ENCODE measurements at regions not wholly inside any gene's neighbourhood (a gene's known extent, or its start where the extent isn't known, plus 50 kb on each side); places are given as distances from the start of the nearest gene placed in this dataset.

DNA sequence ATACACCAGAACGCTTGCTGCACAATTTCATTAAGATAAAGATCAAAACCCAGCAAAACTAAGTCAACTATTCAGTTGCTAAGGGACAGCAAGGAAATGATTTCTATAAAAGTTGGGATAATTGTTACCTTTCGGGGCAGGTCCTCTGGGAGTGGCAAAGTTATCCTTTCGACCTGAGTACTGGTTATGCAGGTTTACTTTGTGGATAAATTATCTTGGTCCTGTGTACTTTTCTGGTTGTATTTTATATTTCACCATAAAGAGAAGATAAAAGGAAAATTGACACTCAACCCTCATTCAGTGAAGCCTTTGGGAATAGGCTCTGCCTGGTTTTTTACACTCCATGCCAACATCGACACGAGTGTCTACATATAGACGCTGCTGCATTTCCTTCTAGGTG is 146.5 kb downstream of the SYK start:
- DNase-seq (ENCODE audit: low read depth) = no peak

DNA sequence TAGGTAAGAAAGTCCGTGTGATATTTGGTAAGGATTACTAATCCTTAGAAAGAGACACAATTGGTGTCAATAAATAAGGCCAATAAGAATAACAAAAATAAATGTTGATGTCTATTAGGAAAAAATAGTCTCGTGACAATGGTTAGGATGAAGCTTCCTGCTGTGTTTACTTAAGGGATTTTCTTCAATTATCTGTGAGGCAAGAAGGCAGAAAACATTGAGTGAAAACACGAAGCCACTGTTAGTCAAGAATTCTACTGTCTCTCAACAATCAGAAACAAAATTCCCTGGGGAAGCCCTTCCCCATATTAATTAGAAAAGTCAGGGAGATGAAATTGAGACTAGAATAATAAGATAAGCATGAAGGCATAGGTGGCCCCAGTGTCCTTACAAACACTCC is 149.0 kb downstream of the SYK start:
- no peak for DNase-seq (ENCODE audit: low read depth)

DNA sequence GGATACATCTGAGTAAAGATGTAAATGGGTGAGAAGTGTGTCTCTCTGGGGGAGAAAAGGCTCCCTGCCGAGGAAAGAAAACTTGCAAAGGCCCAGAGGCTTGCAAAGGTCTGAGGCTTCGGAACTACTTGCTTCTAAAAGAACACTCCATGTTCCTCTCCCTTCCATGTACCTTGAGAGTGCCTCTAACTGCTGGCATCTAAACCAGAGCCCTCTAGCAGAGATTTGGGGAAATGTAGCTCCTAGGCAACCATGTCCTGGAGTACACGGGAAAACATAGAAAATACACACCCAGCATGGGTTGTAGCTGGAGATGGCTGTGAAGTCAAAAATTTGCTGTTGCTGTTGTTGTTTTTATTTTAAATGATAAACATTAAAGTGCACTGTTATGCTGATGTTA is 151.6 kb downstream of the SYK start:
- no peak for DNase-seq (ENCODE audit: low read depth)

DNA sequence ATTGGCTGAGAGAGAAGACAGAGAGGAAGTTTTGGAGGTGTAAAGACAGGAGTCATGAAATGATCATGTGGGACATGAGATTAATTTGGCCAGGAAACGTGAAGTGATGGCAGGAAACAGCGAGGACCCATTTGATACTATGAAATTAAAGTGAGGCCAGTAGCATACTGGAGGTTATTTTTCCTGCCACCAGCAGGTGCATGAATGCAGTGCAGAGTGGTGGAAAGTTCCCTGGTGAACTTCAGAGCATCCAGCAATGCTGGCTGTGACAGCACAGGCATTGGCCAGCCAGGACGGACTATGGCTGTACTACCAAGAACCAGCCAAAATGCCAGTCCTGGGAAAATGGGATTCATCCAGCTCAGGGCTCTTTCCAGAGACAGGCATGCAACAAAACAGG is 152.2 kb downstream of the SYK start:
- no peak for DNase-seq (ENCODE audit: low read depth)

DNA sequence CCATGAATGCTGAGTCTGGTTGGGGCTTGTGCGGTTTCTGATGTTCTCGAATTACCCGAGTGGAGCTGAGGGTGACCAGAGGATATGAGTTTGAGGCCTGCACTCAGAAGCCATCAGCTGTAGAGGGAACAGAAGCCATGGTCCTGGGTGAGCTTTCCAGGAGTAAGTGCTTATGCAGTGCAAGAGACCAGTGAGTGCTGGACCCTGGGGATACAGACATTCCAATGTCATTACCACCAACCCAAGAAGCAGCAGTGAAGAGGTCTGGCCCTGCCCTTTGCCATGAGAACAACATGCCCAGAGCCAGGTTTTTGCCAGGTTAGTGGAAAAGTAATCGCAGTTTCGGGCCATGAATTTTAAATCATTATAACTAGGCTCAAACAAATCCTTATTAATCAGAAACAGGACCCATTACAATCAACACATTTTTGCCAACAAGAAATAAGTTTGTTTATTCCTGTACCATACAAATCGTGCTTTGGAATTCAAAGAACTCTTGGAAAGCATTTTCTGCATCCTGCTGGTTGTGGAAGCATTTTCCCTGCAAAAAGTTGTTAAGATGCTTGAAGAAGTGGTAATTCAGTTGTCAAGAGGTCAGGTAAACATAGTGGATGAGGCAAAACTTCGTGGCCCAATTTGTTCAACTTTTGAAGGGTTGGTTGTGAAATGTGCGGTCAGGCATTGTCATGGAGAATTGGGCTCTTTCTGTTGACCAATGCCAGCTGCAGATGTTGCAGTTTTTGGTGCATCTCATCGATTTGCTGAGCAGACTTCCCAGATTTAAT is 154.6 kb downstream of the SYK start:
- no peak for DNase-seq (ENCODE audit: low read depth)

DNA sequence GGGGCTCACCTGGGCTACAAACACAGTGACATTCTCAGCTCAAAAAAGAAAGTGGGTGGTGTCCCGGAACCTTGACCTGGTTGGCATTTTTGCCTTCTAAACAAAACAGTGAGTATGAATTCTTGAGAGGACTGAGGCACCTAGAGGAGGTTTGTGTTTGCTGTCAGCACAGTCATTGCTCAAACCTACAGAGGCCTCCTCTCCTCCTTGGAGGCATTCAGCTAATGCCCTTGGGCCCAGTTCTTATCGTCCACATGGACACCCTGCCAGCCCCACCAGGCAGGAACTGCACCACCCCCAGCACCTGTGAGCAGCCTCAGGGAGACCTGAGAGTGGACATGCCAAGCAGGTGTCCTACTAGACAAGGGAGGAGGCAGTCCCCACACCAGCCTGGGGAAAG is 156.7 kb downstream of the SYK start:
- no peak for DNase-seq (ENCODE audit: low read depth)

DNA sequence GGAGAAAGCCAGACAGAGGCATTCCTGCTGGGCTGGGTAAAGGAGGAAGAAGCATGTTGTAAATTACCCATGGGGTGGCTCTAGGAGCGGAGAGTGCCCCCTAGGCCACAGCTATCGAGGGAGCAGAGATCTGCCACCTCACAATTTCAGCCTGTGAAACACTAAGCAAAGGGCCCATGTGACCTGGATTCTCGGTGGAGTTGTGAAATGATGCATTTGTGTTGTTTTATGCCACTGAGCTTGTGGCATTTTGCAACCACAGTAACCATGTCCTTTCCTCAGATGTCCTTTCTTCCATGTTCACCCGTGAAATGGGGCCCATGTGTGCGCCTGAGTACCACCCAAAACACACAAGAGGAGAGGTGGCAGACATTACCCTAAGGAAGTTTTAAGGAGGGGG is 159.3 kb downstream of the SYK start:
- no peak for DNase-seq (ENCODE audit: low read depth)

DNA sequence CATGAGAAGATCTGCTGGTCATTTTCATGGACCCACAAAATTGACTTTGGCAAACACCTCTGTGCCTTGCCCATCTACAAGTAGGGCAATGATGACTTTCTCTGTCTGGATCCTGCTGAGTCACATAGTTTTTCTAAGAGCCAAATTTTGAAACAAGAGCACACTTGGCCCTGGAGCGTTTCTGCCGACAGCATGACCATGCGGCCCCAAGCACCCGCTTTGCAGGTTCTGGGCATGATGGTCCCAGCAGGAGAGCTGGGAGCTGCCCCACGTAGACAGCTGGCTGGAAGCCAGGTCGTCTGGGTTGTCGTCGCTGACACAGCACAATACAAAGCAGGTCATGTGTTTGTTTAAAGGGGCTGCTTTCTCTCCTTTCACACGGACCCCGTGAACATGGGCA is 159.8 kb downstream of the SYK start:
- DNase-seq (ENCODE audit: low read depth) = no peak

DNA sequence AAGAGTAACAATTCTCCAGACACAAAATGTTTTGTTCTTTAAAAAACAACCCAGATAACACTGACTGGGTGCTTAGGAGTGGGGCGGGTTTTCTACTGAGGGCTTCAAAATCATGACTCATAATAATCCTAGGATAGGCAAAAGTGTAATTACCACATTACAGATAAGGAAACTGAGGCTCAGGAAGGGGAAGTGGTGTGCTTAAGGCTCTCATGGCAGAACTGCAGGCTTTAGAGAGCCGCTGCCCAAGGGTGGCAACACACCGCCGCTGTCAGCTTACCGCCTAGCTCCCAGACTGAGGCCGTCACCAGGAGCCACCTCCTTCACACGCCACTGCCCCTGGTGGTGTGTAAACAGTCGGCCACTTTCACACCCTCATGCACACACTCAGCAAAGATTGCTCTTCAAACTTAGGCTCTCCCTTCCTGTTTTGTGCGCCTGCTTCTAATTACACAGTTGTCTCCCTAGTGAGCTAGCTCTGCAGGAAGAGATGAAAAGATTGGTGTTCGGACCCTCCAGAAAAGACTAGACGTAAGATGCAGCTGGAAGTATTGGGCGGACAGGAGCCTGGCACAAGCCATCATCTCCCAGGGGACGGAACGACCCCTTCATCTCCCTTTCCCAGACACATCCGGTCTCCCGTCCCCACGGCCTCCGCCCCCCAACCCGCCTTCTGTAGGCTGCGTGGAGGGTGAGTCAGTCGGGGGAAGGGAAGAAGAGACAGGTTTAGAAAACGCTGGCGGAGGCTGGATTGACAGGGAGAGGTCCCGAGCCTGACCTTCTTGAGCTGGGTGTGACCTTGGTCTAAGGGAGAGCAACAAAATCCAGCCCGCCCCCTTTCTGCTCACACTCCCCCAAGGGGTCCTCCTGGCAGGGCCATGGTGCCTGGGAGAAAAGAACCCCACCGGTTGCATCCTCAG is 162.7 kb downstream of the SYK start:
- no peak for DNase-seq (ENCODE audit: low read depth)

DNA sequence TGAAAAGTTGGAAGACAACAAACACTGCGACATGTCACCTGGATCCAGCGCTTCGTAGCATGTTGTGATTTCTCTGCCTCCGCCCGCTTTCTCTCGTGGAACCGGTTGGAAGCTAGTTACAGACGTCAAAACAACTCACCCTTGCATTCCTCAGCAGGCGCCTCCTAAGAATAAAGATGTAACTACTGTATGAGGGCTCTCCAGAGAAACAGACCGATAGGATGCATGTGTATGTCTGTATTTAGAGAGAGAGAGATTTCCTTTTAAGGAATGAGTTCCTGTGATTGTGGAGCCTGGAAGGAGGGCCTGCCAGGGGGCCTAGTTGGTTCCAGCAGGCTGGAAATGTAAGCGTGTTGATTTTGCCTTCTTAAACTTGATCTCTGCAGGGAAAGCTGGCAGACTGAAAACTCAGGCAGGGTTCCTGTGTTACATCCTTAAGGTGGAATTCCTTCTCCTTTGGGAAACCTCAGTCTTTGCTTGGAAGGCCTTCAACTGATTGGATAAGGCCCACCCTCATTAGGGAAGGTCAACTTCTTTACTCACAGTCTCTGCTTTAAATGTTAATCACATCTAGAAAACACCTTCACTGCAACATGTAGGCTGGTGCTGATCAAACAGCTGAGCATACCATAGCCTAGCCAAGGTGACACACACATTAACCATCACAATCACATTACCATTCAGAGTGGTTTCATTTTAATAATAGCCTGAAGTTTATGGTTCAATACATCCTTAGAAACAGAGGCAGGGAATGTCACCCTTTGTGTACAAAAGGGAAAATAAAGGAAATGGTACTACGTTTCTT is 163.8 kb downstream of the SYK start:
- DNase-seq (ENCODE audit: low read depth) = no peak

DNA sequence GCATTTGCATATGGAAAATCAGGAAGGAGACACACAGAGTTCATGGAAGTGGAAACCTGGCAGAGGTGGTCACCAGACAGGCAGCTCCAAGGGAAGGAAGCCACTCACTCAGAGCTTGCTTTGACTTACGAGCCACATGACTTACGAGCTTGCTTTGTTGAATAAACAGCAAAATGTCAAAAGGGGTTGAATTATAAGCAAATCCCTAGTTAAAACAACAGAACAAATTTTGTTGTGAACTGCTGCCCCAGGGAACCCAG is 164.3 kb downstream of the SYK start:
- DNase-seq (ENCODE audit: low read depth) = no peak

DNA sequence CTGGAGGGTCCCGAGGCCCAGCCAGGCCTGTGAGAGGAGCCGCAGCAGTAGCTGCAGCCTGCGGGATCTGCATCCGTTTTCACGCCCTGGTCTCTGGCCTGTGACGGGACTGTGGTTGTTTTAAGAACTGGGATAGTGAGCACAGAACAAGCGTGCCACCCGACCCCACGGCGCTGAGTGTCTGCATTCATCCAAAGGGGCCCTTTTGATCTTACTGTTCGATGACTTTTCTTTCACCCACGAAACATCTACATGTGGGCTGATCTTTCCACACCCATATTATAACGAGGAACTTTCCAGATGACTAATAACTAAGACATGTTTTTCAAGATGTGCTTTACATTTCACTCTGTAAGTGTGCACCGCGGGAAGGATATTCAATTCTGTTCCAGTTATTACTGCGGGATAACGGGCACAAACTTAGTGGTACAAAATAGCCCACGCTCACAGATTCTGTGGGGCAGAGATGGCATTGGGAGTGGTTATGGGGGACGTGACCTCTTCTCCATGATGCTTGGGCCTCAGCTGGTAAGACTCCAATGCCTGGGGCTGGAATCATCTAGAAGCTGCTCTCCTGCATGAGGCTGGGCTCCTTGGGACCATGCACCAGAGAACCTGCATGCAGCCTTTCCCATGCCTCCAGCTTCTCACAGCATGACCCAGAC is 165.0 kb downstream of the SYK start:
- no peak for DNase-seq (ENCODE audit: low read depth)

DNA sequence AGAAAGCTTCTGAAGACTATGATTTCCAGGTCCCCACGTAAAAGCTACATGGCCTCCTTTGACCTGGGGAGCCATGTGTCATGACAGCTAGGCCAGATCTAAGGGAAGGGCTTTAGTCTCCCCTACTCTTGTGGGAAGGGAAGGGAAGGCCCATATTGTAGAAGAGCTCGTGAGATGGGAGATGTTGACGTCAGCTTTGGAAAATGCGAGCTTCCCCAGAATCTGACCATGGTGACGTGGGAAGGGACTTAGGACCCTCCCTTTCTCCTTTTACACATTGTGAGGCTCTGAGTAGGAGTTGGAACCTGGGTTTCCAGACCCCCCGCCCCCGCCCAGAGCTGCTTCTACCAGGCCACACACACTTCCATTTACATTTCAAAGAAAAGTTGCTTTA is 165.5 kb downstream of the SYK start:
- DNase-seq (ENCODE audit: low read depth) = no peak

DNA sequence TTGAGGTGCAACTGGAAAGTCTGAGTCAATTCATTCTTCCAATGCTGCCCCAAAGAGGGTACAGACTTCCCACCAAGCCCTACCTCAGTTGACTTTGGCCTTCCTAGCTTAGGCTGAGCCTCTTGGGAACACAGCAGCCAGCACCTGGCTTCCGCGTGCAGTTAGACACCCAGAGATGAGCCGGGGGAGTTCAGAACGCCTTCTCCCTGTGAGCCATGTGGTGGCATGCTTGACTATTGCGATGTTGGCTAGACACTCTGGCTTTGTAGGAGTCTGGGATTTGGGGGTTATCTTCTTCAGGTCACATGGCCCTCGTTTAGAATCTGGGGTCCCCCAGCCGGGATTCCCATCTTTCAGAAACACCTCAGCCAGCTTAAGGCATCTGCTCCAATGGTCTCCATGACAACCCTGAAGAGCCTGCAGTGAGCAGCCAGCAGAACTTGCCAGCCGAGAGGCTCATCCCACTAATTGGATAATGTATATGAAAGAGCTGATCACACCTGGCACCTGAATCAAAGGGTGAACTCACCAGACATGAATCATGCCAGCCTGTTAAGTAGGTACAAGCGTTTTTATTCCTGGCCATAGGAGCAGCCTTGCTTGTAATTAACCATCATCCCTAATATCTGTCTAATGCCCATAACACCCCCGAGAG is 167.5 kb downstream of the SYK start:
- no peak for DNase-seq (ENCODE audit: low read depth)

DNA sequence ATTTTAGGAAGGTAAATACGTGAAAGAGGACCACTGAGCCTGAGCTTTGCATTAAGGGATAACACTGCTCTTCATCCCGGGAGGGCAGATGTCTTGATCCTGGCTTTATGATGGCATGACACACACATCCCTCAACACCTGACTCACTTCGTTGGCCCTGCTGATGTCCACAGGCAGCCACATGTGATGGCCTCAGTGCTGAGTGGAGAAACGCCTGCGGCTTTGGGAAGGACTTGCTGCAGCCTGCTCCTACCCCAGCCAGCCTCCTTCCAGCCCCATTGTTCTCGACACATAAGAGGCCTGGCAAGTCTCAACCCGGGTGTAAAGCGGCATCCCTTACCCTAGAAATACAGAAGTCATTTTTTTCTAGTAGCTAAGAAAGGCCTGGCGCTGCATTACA is 169.0 kb downstream of the SYK start:
- no peak for DNase-seq (ENCODE audit: low read depth)

DNA sequence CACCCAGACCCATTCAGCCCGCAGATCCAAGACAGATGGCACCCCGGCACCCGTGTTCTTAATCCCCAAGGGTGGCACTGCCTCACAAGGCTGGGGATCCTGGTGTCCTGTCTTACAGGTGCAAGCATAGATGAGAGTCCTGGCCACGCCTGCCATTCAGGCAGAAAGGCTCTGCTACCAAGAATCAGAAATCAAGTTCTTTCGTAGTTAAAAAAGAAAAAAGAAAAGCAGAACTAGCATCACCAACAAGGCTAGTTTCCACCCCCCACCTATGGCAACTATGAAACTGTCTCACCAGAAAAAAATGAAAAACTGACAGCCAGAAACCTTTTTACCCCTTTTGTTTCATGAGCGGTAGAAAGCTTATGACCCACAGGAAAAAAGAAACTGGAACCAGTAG is 170.4 kb downstream of the SYK start:
- no peak for DNase-seq (ENCODE audit: low read depth)

DNA sequence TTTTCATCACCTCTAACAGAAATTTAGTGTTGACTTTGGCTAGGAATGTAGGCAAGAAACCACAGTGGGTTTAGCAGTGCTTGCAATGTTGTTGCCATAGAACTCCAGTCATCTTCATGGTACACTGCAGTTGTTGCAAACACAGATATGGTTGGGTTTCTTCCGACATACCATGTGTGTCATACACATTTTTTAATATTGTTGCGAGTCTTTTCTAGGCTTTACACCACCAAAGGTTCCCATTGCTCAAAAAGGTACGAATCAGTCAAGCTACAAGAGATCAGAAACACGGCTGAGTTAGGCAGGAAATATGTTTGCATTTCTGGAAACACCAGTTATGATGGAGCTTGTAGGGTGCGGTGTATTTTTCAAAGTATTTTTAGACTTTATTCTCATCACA is 172.4 kb downstream of the SYK start:
- DNase-seq (ENCODE audit: low read depth) = no peak

DNA sequence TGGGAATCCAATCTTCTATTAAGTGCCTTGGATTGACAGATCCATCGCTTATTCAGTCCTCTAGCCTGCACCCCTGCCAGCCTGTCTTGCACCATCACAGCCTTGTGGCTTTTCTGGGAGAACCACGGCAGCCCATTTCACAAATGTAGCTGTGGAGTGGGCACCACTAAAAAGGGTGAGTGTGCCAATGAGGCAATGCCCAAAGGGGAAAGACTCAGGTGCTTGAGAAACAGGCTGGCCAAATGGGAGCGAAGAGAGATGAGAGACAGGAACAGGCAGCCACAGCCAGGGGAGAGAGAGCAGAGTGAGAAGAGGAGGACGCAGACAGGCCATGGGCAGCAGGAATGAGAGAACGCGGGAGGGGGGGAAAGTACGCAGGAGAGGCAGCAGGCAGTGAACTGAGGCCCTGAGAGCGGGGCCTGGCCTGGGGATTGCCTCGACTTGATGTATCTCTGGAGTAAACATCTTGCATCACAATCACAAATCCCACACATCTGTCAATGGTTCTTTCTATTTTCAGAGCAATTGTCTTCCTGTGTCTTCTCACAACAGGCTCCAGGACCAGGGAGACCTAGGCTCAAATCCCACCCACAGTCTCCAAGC is 173.1 kb downstream of the SYK start:
- no peak for DNase-seq (ENCODE audit: low read depth)

DNA sequence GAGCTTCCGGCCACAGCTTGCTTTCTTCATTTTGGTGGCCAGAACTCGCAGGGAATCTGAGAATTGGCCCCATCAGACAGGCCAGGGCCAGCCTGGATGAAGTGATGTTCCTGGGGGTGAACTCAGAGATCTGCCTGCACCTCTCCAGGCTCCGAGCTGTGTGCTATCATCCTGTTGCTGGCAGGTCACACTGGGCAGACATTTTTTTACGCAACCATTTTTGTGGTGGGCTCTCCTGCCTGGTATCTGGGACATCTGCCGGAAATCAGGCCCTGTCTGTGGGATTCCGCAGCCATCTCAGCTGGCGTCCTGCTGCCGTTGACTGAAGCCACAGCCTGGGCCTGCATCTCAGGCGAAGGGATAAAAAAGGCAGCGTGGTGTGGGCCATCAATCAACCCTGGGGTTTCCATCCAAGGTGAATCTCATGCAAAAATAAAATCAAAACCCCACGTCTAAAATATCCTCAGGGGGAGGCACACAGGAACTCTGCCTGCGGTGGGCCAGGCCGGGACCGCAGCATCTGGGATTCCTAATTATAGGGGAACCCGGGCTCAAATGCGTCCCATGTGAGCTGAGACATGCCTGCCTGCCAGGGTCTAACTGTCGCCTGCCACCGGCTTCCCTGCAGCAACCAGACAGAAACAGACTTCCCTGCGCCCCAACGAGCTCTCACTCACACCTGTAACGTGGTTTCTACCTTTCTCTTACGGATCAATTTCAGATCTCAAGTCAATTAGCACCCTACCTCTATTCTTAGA is 174.3 kb downstream of the SYK start:
- no peak for DNase-seq (ENCODE audit: low read depth)

DNA sequence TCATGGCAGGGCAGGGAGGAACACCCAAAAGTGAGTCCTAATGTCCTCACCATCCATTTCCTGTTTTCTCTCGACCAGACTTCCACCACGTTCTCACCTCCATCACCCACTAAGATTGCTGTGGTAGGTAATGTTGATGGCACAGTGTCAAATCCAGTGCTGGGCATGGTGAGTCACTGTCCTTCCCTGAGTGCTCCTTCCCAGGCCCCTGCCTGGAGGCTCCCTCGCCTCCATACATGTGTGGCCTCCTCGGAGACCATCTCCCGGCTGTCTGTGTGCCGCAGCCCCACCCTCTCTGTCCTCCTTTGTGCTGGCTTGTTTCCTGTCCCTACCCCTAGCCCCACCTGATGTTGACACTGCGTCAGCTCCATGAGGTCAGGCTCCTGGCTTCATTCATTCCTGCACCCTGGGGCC is 177.5 kb downstream of the SYK start:
- DNase-seq (ENCODE audit: low read depth) = no peak

DNA sequence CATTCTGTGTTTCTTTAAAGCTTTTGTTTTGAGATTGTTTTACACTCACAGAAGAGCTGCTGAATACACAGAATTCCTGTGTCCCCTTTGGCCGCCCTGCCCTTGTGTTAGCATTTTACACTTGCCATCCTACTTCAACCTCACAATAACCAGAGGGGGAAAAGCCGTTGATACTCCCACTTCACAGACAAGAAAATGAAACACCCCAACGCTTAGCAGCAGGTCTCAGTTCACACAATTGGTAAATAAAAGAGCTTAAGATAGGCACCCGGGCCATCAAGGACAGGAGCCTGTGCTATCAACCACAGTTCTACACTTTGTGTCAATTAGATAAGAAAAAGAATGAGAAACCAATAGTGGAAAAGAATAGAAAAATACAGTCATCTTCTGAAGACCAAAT is 178.0 kb downstream of the SYK start:
- no peak for DNase-seq (ENCODE audit: low read depth)
